A549 (cell line): ENCODE measurements at regions not wholly inside any gene's neighbourhood (a gene's known extent, or its start where the extent isn't known, plus 50 kb on each side); places are given as distances from the start of the nearest gene placed in this dataset.

Experiments used
- CHD4 ChIP-seq: fragments of 200-600 bp; sonication (generic); IDR thresholded peaks from 2 replicates; pipeline ENCODE4 v1.6.1; 2016; ENCODE audit warnings: antibody characterized with exemption, mild to moderate bottlenecking, borderline replicate concordance
- ELK1 ChIP-seq: fragments of 150-350 bp; IDR thresholded peaks from 2 replicates; pipeline ENCODE4 v1.6.1; 2014; ENCODE audit warnings: low read depth, mild to moderate bottlenecking, low read length
- HMGXB4 ChIP-seq: fragments of 250-450 bp; sonication (Bioruptor Pico); IDR thresholded peaks from 2 replicates; pipeline ENCODE4 v1.5.0; 2021; ENCODE audit warnings: mild to moderate bottlenecking, moderate library complexity, borderline replicate concordance
- POLR2A ChIP-seq: IDR thresholded peaks from 2 replicates; pipeline ENCODE4 v1.6.1; 2012; ENCODE audit warnings: mild to moderate bottlenecking, low read length
- SMC3 ChIP-seq: fragments of >200 bp; sonication (Bioruptor Twin); formaldehyde crosslinking; IDR thresholded peaks from 3 replicates; pipeline ENCODE4 v1.6.1; 2018; ENCODE audit warnings: inconsistent platforms
- TF ChIP-seq, protein P1 (sequence below): fragments of >200 bp; sonication (Bioruptor Twin); formaldehyde crosslinking; IDR thresholded peaks from 3 replicates; pipeline ENCODE4 v1.5.1; 2016
- TF ChIP-seq, protein P2 (sequence below): fragments of >200 bp; sonication (Bioruptor Twin); formaldehyde crosslinking; IDR thresholded peaks from 3 replicates; pipeline ENCODE4 v1.6.1; 2016

DNA sequence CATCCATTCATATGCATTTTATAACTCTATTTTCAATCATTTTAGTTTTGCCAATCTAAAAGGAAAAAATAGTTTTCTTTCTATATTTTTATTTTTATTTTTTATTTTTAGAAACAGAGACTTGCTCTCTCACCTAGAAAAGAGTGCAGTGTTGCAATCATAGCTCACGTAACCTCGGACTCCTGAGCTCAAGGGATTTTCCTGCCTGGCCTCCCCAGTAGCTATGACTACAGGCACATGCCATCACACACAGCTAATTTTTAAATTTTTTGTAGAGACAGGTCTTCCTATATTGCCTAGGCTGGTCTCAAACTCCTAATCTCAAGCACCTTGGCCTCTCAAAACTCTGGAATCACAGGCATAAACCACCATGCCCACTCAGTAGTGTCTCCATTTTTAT, 125.5 kb upstream of the XIRP2 start:
- TF ChIP-seq, protein P1, sequence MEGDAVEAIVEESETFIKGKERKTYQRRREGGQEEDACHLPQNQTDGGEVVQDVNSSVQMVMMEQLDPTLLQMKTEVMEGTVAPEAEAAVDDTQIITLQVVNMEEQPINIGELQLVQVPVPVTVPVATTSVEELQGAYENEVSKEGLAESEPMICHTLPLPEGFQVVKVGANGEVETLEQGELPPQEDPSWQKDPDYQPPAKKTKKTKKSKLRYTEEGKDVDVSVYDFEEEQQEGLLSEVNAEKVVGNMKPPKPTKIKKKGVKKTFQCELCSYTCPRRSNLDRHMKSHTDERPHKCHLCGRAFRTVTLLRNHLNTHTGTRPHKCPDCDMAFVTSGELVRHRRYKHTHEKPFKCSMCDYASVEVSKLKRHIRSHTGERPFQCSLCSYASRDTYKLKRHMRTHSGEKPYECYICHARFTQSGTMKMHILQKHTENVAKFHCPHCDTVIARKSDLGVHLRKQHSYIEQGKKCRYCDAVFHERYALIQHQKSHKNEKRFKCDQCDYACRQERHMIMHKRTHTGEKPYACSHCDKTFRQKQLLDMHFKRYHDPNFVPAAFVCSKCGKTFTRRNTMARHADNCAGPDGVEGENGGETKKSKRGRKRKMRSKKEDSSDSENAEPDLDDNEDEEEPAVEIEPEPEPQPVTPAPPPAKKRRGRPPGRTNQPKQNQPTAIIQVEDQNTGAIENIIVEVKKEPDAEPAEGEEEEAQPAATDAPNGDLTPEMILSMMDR, result no peak
- TF ChIP-seq SMC3 (no peak), POLR2A (no peak), HMGXB4 (CRISPR knock-in tag) (no peak), ELK1 (no peak), CHD4 (no peak)
- TF ChIP-seq, protein P2, sequence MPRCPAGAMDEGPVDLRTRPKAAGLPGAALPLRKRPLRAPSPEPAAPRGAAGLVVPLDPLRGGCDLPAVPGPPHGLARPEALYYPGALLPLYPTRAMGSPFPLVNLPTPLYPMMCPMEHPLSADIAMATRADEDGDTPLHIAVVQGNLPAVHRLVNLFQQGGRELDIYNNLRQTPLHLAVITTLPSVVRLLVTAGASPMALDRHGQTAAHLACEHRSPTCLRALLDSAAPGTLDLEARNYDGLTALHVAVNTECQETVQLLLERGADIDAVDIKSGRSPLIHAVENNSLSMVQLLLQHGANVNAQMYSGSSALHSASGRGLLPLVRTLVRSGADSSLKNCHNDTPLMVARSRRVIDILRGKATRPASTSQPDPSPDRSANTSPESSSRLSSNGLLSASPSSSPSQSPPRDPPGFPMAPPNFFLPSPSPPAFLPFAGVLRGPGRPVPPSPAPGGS, result no peak
